ENCODE measurements at regions not wholly inside any gene's neighbourhood (a gene's known extent, or its start where the extent isn't known, plus 50 kb on each side); places are given as distances from the start of the nearest gene placed in this dataset.

- no TSS peak for BruUV-seq (replicated peaks)
- Histone ChIP-seq H3K4me3 (no peak overlapping the region), H3K27ac (ENCODE audit: control insufficient read depth, insufficient read depth) (no peak overlapping the region), H3K36me3 (ENCODE audit: control insufficient read depth in 2 of 2, insufficient read depth in 2 of 2, low read length in 1 of 2) (no peaks in the 10 kb centered on the region), H4K20me1 (ENCODE audit: control insufficient read depth, insufficient read depth) (no peaks in the 10 kb centered on the region), H3K9ac (ENCODE audit: control insufficient read depth, insufficient read depth, low read length) (no peak overlapping the region), H3K27me3 (replicated peaks in 1 of 2; ENCODE audit: control insufficient read depth in 2 of 2, insufficient read depth in 2 of 2, low read length in 1 of 2) (no peaks in the 10 kb centered on the region), H2AFZ (ENCODE audit: control insufficient read depth, low read depth, low read length) (no peak overlapping the region), H3K9me3 (replicated peaks; ENCODE audit: control insufficient read depth, insufficient read depth, low read length) (no peaks in the 10 kb centered on the region), H3K79me2 (ENCODE audit: control insufficient read depth, insufficient read depth, low read length) (no peaks in the 10 kb centered on the region), H3K4me1 (ENCODE audit: control insufficient read depth, insufficient read depth, low read length) (no peaks in the 10 kb centered on the region), H3K4me2 (ENCODE audit: control insufficient read depth, insufficient read depth) (no peak overlapping the region)
- no peak for DNase-seq (ENCODE audit: low read depth, low spot score)
- no peak for FAIRE-seq
- ChIA-PET RAD21 (ENCODE audit: unreplicated experiment) (no interaction called here), SMC1A (ENCODE audit: uncharacterized antibody, unreplicated experiment) (no interaction called here), CTCF (no interaction called here), POLR2A (no interaction called here)
- ATAC-seq = no peak
- in situ Hi-C loops (cut with MboI) = no loop called here
- intact Hi-C loops (cut with micrococcal nuclease; ENCODE audit: unreplicated experiment) = no loop called here
- no peak for TF ChIP-seq NFIC (IDR thresholded peaks at IDR 0.05; ENCODE audit: low read depth, low read length)
- TF ChIP-seq ETV6 (conservative IDR thresholded peaks at IDR 0.05 in 1 of 2, IDR thresholded peaks at IDR 0.05 in 1 of 2; ENCODE audit: borderline replicate concordance in 1 of 2, low read depth in 1 of 2) = no peak
- no peak for TF ChIP-seq MLLT1 (IDR thresholded peaks at IDR 0.05)
- no peak for TF ChIP-seq MXI1 (IDR thresholded peaks at IDR 0.05; ENCODE audit: low read depth, low read length)
- no peak for TF ChIP-seq WRNIP1 (IDR thresholded peaks at IDR 0.05; ENCODE audit: borderline replicate concordance, low read depth, low read length)
- no peak for TF ChIP-seq EED (IDR thresholded peaks at IDR 0.05; ENCODE audit: low read depth)
- no peak for TF ChIP-seq MEF2B (IDR thresholded peaks at IDR 0.05; ENCODE audit: partially characterized antibody, poor library complexity, severe bottlenecking)
- TF ChIP-seq BCL3 (IDR thresholded peaks at IDR 0.05; ENCODE audit: borderline replicate concordance, insufficient read depth, low read depth, low read length, poor library complexity, severe bottlenecking) = no peak
- no peak for TF ChIP-seq SMC3 (IDR thresholded peaks at IDR 0.05; ENCODE audit: borderline replicate concordance, low read length)
- TF ChIP-seq USF2 (IDR thresholded peaks at IDR 0.05; ENCODE audit: borderline replicate concordance, low read depth, low read length) = no peak
- no peak for TF ChIP-seq SREBF1 (IDR thresholded peaks at IDR 0.05; ENCODE audit: low read length)
- WGBS (ENCODE audit: insufficient coverage, insufficient replicate concordance, low lambda C conversion rate, missing lambda C conversion rate) = 25% methylated on average over 4 of the region's 4 CpGs
Measured at GRCh38 chr10:57943701-57944100, 324.0 kb downstream of the IPMK start.

All from GM12878 (cell line).